Stimulated activated CD8-positive, alpha-beta memory T cell treated with anti-CD3 and anti-CD28 coated beads, Interleukin-7, amount 100 ng/mL, for 48 hours (primary cell): ENCODE measurements at regions not wholly inside any gene's neighbourhood (a gene's known extent, or its start where the extent isn't known, plus 50 kb on each side); places are given as distances from the start of the nearest gene placed in this dataset.
"Not testable (repeated sequence)": the region's sequence is repeated elsewhere in the genome, so short reads cannot be mapped to it uniquely, and the experiment has no call there.

ENCODE experiments used
- DNase-seq, 2 donors: peaks; one replicate each; pipeline ENCODE4 v3.0.0-alpha.2; 2020; ENCODE audit warnings: low read depth in 1 of 2; ENCODE audit errors: extremely low read depth in 1 of 2

GRCh38 chr9:87357600-87357999, 140.1 kb upstream of the DAPK1 start:
- no peak for DNase-seq

- no peak for DNase-seq
Measured at GRCh38 chr9:87359264-87359663, 138.4 kb upstream of the DAPK1 start.

- no peak for DNase-seq
Measured at GRCh38 chr9:87359958-87360601, 137.6 kb upstream of the DAPK1 start.

- no peak for DNase-seq
Measured at GRCh38 chr9:87370049-87370685, 127.5 kb upstream of the DAPK1 start.

- DNase-seq, result no peak
Measured at GRCh38 chr9:87371795-87372355, 125.8 kb upstream of the DAPK1 start.

GRCh38 chr9:87372356-87372851, 125.3 kb upstream of the DAPK1 start:
- no peak for DNase-seq

- DNase-seq, result peak; percentile 5 to 56
Measured at GRCh38 chr9:87374023-87374919, 123.4 kb upstream of the DAPK1 start.

- no peak for DNase-seq
Measured at GRCh38 chr9:87375397-87376073, 122.1 kb upstream of the DAPK1 start.

- DNase-seq, result no peak
Measured at GRCh38 chr9:87378676-87379075, 119.0 kb upstream of the DAPK1 start.

- no peak for DNase-seq
Measured at GRCh38 chr9:87379300-87379699, 118.4 kb upstream of the DAPK1 start.

- no peak for DNase-seq
Measured at GRCh38 chr9:87381050-87381711, 116.5 kb upstream of the DAPK1 start.

GRCh38 chr9:87381746-87382145, 115.9 kb upstream of the DAPK1 start:
- no peak for DNase-seq

GRCh38 chr9:87382900-87383299, 114.8 kb upstream of the DAPK1 start:
- no peak for DNase-seq

- no peak for DNase-seq
Measured at GRCh38 chr9:87383344-87384150, 114.1 kb upstream of the DAPK1 start.

GRCh38 chr9:87386490-87387025, 111.1 kb upstream of the DAPK1 start:
- no peak for DNase-seq

GRCh38 chr9:87387351-87388011, 110.2 kb upstream of the DAPK1 start:
- no peak for DNase-seq

- DNase-seq, result not testable (repeated sequence)
Measured at GRCh38 chr9:87388708-87389107, 109.0 kb upstream of the DAPK1 start.

- no peak for DNase-seq
Measured at GRCh38 chr9:87389936-87390335, 107.7 kb upstream of the DAPK1 start.

GRCh38 chr9:87390361-87390760, 107.3 kb upstream of the DAPK1 start:
- DNase-seq, result no peak
